ENCODE measurements at regions not wholly inside any gene's neighbourhood (a gene's known extent, or its start where the extent isn't known, plus 50 kb on each side); places are given as distances from the start of the nearest gene placed in this dataset.

GRCh38 chr13:105059786-105060185 is 1475.7 kb downstream of the EFNB2 start:
- in situ Hi-C loops (cut with HindIII; ENCODE audit: low sequenced_read_pairs): no loop called here

GRCh38 chr13:105058517-105058916 is 1476.9 kb downstream of the EFNB2 start:
- in situ Hi-C loops (cut with HindIII; ENCODE audit: low sequenced_read_pairs): no loop called here

- in situ Hi-C loops (cut with HindIII; ENCODE audit: low sequenced_read_pairs): no loop called here
Observed at GRCh38 chr13:105052711-105053110, 1482.8 kb downstream of the EFNB2 start.

GRCh38 chr13:105050686-105051085 is 1484.8 kb downstream of the EFNB2 start:
- in situ Hi-C loops (cut with HindIII; ENCODE audit: low sequenced_read_pairs): no loop called here

GRCh38 chr13:105048677-105049076 is 1486.8 kb downstream of the EFNB2 start:
- in situ Hi-C loops (cut with HindIII; ENCODE audit: low sequenced_read_pairs): no loop called here

- in situ Hi-C loops (cut with HindIII; ENCODE audit: low sequenced_read_pairs): no loop called here
Observed at GRCh38 chr13:105047676-105048295, 1487.7 kb downstream of the EFNB2 start.

- in situ Hi-C loops (cut with HindIII; ENCODE audit: low sequenced_read_pairs): no loop called here
Observed at GRCh38 chr13:105037110-105037509, 1498.4 kb downstream of the EFNB2 start.

- in situ Hi-C loops (cut with HindIII; ENCODE audit: low sequenced_read_pairs): no loop called here
Observed at GRCh38 chr13:105035092-105035491, 1500.4 kb downstream of the EFNB2 start.

- in situ Hi-C loops (cut with HindIII; ENCODE audit: low sequenced_read_pairs): no loop called here
Observed at GRCh38 chr13:105033999-105034398, 1501.5 kb downstream of the EFNB2 start.

GRCh38 chr13:105031306-105031705 is 1504.2 kb downstream of the EFNB2 start:
- in situ Hi-C loops (cut with HindIII; ENCODE audit: low sequenced_read_pairs): no loop called here

GRCh38 chr13:105030851-105031250 is 1504.6 kb downstream of the EFNB2 start:
- in situ Hi-C loops (cut with HindIII; ENCODE audit: low sequenced_read_pairs): no loop called here

- in situ Hi-C loops (cut with HindIII; ENCODE audit: low sequenced_read_pairs): no loop called here
Observed at GRCh38 chr13:105019073-105019472, 1516.4 kb downstream of the EFNB2 start.

- in situ Hi-C loops (cut with HindIII; ENCODE audit: low sequenced_read_pairs): no loop called here
Observed at GRCh38 chr13:105016266-105016665, 1519.2 kb downstream of the EFNB2 start.

- in situ Hi-C loops (cut with HindIII; ENCODE audit: low sequenced_read_pairs): no loop called here
Observed at GRCh38 chr13:105008604-105009003, 1526.9 kb downstream of the EFNB2 start.

GRCh38 chr13:105007166-105007808 is 1528.2 kb downstream of the EFNB2 start:
- in situ Hi-C loops (cut with HindIII; ENCODE audit: low sequenced_read_pairs): no loop called here

GRCh38 chr13:104996022-104996421 is 1539.4 kb downstream of the EFNB2 start:
- in situ Hi-C loops (cut with HindIII; ENCODE audit: low sequenced_read_pairs): no loop called here

- in situ Hi-C loops (cut with HindIII; ENCODE audit: low sequenced_read_pairs): no loop called here
Observed at GRCh38 chr13:104993708-104994107, 1541.8 kb downstream of the EFNB2 start.

- in situ Hi-C loops (cut with HindIII; ENCODE audit: low sequenced_read_pairs): no loop called here
Observed at GRCh38 chr13:104987621-104988020, 1547.8 kb downstream of the EFNB2 start.

- in situ Hi-C loops (cut with HindIII; ENCODE audit: low sequenced_read_pairs): no loop called here
Observed at GRCh38 chr13:104984296-104984818, 1551.1 kb downstream of the EFNB2 start.

- in situ Hi-C loops (cut with HindIII; ENCODE audit: low sequenced_read_pairs): no loop called here
Observed at GRCh38 chr13:104983601-104984000, 1551.9 kb downstream of the EFNB2 start.

GRCh38 chr13:104980586-104980985 is 1554.9 kb downstream of the EFNB2 start:
- in situ Hi-C loops (cut with HindIII; ENCODE audit: low sequenced_read_pairs): no loop called here

- in situ Hi-C loops (cut with HindIII; ENCODE audit: low sequenced_read_pairs): no loop called here
Observed at GRCh38 chr13:104979281-104980030, 1556.0 kb downstream of the EFNB2 start.

Data from DLD1 (cell line).